ENCODE measurements at regions not wholly inside any gene's neighbourhood (a gene's known extent, or its start where the extent isn't known, plus 50 kb on each side); places are given as distances from the start of the nearest gene placed in this dataset.

DNA sequence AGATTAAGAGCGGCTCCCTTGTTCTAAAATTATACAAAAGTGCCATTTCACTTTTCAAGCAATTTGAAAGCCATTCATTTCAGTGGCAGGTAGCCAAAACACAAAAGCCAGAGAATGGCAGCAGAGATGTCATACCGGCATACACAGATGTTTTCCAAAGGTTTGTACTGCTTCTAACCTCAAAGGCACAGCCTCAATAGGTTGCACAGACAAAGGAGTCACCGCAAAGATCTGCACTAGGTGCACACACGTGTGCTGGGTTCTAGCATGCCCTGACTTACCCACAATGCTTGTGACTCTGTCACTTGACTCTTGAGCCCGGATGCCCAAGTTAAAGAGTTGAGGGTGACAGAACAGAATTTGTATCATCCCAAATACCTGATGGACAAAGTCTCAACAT lies 448.9 kb upstream of the ADGRL2 start:
- TF ChIP-seq, protein P1, sequence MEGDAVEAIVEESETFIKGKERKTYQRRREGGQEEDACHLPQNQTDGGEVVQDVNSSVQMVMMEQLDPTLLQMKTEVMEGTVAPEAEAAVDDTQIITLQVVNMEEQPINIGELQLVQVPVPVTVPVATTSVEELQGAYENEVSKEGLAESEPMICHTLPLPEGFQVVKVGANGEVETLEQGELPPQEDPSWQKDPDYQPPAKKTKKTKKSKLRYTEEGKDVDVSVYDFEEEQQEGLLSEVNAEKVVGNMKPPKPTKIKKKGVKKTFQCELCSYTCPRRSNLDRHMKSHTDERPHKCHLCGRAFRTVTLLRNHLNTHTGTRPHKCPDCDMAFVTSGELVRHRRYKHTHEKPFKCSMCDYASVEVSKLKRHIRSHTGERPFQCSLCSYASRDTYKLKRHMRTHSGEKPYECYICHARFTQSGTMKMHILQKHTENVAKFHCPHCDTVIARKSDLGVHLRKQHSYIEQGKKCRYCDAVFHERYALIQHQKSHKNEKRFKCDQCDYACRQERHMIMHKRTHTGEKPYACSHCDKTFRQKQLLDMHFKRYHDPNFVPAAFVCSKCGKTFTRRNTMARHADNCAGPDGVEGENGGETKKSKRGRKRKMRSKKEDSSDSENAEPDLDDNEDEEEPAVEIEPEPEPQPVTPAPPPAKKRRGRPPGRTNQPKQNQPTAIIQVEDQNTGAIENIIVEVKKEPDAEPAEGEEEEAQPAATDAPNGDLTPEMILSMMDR (IDR thresholded peaks at IDR 0.05): no peak
- TF ChIP-seq ZFX (IDR thresholded peaks at IDR 0.05; ENCODE audit: borderline replicate concordance): no peak
